OCI-LY1 (cell line): ENCODE measurements at regions not wholly inside any gene's neighbourhood (a gene's known extent, or its start where the extent isn't known, plus 50 kb on each side); places are given as distances from the start of the nearest gene placed in this dataset.

ENCODE experiments used
- H2AFZ ChIP-seq: fragments of 200-600 bp; sonication (generic), shearing (Covaris generic); 2 replicates; pipeline ENCODE4 v1.6.0; 2014; ENCODE audit warnings: antibody characterized with exemption, mild to moderate bottlenecking, low read length
- H3F3A ChIP-seq: fragments of 200-600 bp; sonication (generic), shearing (Covaris generic); 2 replicates; pipeline ENCODE4 v1.6.0; 2014; ENCODE audit warnings: mild to moderate bottlenecking, antibody characterized with exemption, low read length, moderate library complexity; ENCODE audit not compliant: insufficient read depth
- H3K27ac ChIP-seq: fragments of 200-600 bp; sonication (generic); 2 replicates; pipeline ENCODE4 v1.5.1; 2014; ENCODE audit warnings: low read length, mixed run types, mild to moderate bottlenecking, low read depth; ENCODE audit not compliant: poor library complexity, severe bottlenecking
- H3K27me3 ChIP-seq: fragments of 200-600 bp; sonication (generic); 2 replicates; pipeline ENCODE4 v1.6.0; 2014; ENCODE audit warnings: antibody characterized with exemption, mild to moderate bottlenecking, low read length, moderate library complexity; ENCODE audit not compliant: insufficient read depth
- H3K36me3 ChIP-seq: fragments of 200-600 bp; sonication (generic); 2 replicates; pipeline ENCODE4 v1.6.1; 2014; ENCODE audit warnings: mild to moderate bottlenecking, antibody characterized with exemption, low read length, moderate library complexity, mixed read lengths; ENCODE audit not compliant: insufficient read depth
- H3K4me1 ChIP-seq: fragments of 200-600 bp; sonication (generic); 2 replicates; pipeline ENCODE4 v1.5.1; 2014; ENCODE audit warnings: mild to moderate bottlenecking, low read length, moderate library complexity; ENCODE audit not compliant: insufficient read depth, severe bottlenecking
- H3K4me2 ChIP-seq: fragments of 200-600 bp; sonication (generic), shearing (Covaris generic); 2 replicates; pipeline ENCODE4 v1.6.1; 2014; ENCODE audit warnings: low read length
- H3K4me3 ChIP-seq: fragments of 200-600 bp; sonication (generic); 2 replicates; pipeline ENCODE4 v1.5.1; 2014; ENCODE audit warnings: low read length, low read depth, mild to moderate bottlenecking, mixed read lengths; ENCODE audit not compliant: poor library complexity, severe bottlenecking
- H3K79me2 ChIP-seq: fragments of 200-600 bp; shearing (Covaris generic); 2 replicates; pipeline ENCODE4 v1.6.1; 2016; ENCODE audit warnings: mixed run types, low read length, mixed read lengths; ENCODE audit not compliant: insufficient read depth
- H3K9ac ChIP-seq: fragments of 200-600 bp; sonication (generic), shearing (Covaris generic); 2 replicates; pipeline ENCODE4 v1.6.1; 2014; ENCODE audit warnings: mild to moderate bottlenecking, low read length, mixed read lengths
- H3K9me2 ChIP-seq: fragments of 200-600 bp; sonication (generic), shearing (Covaris generic); 2 replicates; pipeline ENCODE4 v1.6.1; 2014; ENCODE audit warnings: low read depth, mild to moderate bottlenecking, low read length, mixed read lengths
- H3K9me3 ChIP-seq: fragments of 200-600 bp; shearing (Covaris generic); 2 replicates; pipeline ENCODE4 v1.6.1; 2014; ENCODE audit warnings: low read length, mixed read lengths
- H4K20me1 ChIP-seq: fragments of 200-600 bp; sonication (generic), shearing (Covaris generic); 2 replicates; pipeline ENCODE4 v1.6.0; 2016; ENCODE audit warnings: mild to moderate bottlenecking, low read length; ENCODE audit not compliant: insufficient read depth
- EZH2 ChIP-seq: fragments of 200-600 bp; sonication (generic), shearing (Covaris generic); IDR thresholded peaks from 2 replicates; pipeline ENCODE4 v1.8.0; 2017; ENCODE audit warnings: borderline replicate concordance, mixed run types, mild to moderate bottlenecking, antibody characterized with exemption, low read length, moderate library complexity, mixed read lengths
- TF ChIP-seq, protein P1 (sequence below): fragments of 200-600 bp; sonication (generic), shearing (Covaris generic); IDR thresholded peaks from 2 replicates; pipeline ENCODE4 v1.5.1; 2017; ENCODE audit warnings: mild to moderate bottlenecking, antibody characterized with exemption, low read length, moderate library complexity, mixed read lengths

DNA sequence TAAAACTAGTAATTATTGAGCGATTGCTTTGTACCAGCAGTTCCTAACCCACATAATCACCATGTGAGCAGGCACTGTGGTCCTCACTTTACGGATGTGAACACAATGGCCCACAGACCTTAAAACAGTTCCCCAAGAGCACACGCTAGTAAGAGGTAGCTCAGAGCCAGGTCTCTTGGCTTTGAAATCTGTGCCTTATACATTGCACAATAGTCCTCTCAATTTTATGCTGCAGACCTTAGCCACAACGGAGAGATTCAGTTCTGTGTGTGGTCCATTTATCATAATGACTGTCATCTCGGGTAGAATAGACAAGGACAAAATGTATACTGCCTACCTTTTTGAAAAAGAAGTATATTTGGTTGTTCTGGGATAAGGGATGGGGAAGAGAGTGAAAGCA lies 289.0 kb upstream of the ANKRD55 start:
- Histone ChIP-seq H3K79me2 (no peaks in the 10 kb centered on the region), H4K20me1 (no peaks in the 10 kb centered on the region), H3F3A (no peaks in the 10 kb centered on the region), H3K9me2 (no peaks in the 10 kb centered on the region), H2AFZ (no peak overlapping the region), H3K27me3 (no peaks in the 10 kb centered on the region), H3K9me3 (no peaks in the 10 kb centered on the region), H3K4me1 (peaks cover 2% of the 10 kb centered on the region), H3K27ac (no peak overlapping the region), H3K9ac (no peak overlapping the region), H3K36me3 (no peaks in the 10 kb centered on the region), H3K4me2 (no peak overlapping the region), H3K4me3 (no peak overlapping the region)
- TF ChIP-seq EZH2, result no peak
- TF ChIP-seq, protein P1, sequence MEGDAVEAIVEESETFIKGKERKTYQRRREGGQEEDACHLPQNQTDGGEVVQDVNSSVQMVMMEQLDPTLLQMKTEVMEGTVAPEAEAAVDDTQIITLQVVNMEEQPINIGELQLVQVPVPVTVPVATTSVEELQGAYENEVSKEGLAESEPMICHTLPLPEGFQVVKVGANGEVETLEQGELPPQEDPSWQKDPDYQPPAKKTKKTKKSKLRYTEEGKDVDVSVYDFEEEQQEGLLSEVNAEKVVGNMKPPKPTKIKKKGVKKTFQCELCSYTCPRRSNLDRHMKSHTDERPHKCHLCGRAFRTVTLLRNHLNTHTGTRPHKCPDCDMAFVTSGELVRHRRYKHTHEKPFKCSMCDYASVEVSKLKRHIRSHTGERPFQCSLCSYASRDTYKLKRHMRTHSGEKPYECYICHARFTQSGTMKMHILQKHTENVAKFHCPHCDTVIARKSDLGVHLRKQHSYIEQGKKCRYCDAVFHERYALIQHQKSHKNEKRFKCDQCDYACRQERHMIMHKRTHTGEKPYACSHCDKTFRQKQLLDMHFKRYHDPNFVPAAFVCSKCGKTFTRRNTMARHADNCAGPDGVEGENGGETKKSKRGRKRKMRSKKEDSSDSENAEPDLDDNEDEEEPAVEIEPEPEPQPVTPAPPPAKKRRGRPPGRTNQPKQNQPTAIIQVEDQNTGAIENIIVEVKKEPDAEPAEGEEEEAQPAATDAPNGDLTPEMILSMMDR, result no peak

DNA sequence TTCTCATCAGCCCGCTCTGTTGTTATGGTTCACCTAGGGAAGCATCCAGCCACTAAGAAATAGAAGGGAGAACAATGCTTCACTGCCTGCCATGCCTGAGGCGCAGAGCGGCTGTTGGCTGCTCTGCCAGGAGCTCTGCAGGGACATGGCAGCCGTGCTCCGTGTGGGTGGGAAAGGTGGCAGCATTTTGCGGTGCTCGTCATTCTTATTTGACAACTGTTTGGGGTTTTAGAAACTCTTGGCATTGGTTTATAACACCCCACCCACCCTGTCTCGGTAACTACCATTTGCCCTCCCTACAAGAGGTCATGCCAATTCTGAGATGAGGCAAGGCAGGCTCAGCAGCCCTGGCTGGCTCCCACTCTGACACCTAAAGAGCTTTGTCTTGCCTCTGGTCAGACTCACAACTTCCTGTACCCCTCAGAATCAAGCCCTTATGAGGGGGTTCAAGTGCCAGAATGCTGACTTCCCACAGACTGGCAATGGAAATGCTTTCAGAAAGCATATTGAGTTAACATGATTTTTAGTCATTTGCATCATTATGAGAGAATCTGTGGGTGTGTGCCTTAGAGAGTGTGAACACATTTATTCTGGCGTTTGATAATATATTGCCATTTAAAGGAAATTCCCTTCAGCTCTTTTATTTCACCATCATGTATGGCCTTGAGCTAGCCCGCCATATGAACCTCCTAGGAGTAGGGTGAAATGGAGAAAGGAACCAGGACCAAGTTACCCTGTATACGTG lies 288.0 kb upstream of the ANKRD55 start:
- Histone ChIP-seq H3K27me3 (no peaks in the 10 kb centered on the region), H3K4me1 (peaks cover 9% of the 10 kb centered on the region), H3K27ac (no peak overlapping the region), H3K36me3 (no peaks in the 10 kb centered on the region), H3K4me2 (no peak overlapping the region), H3K4me3 (no peak overlapping the region), H3K9me2 (no peaks in the 10 kb centered on the region), H4K20me1 (no peaks in the 10 kb centered on the region), H3K9ac (no peak overlapping the region), H2AFZ (no peak overlapping the region), H3K9me3 (no peaks in the 10 kb centered on the region), H3F3A (no peaks in the 10 kb centered on the region), H3K79me2 (no peaks in the 10 kb centered on the region)
- TF ChIP-seq, protein P1, result no peak
- no peak for TF ChIP-seq EZH2

DNA sequence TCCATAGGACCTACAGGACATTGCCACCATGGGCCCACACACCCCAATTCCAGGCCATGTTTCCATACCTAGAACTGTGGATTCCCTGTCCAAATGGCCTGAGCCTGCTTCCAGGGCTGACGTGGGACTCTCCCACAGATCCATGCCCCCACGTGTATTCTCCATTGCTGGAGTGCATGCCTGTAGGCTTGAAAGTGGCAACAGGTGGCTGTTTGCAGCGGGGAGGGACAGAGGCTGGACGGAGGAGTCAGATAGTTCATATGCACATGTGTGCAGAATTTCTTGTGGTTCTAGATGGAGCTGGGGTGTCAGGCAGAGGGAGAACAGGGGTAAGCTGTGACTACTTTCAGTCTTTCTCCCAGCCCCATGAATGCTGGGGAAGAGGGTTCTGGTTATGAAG lies 285.7 kb upstream of the ANKRD55 start:
- H2AFZ ChIP-seq, result no peak overlapping the region
- H3K9me2 ChIP-seq, result no peaks in the 10 kb centered on the region
- no peak overlapping the region for H3K4me3 ChIP-seq
- H4K20me1 ChIP-seq, result no peaks in the 10 kb centered on the region
- no peaks in the 10 kb centered on the region for H3K9me3 ChIP-seq
- peaks cover 9% of the 10 kb centered on the region for H3K4me1 ChIP-seq
- no peaks in the 10 kb centered on the region for H3K79me2 ChIP-seq
- no peak overlapping the region for H3K9ac ChIP-seq
- no peaks in the 10 kb centered on the region for H3K27me3 ChIP-seq
- H3K4me2 ChIP-seq, result no peak overlapping the region
- H3K36me3 ChIP-seq, result no peaks in the 10 kb centered on the region
- TF ChIP-seq, protein P1, result no peak
- no peak for TF ChIP-seq EZH2
- no peak overlapping the region for H3K27ac ChIP-seq
- H3F3A ChIP-seq, result no peaks in the 10 kb centered on the region
